ENCODE measurements at regions not wholly inside any gene's neighbourhood (a gene's known extent, or its start where the extent isn't known, plus 50 kb on each side); places are given as distances from the start of the nearest gene placed in this dataset.
"Not testable (repeated sequence)": the region's sequence is repeated elsewhere in the genome, so short reads cannot be mapped to it uniquely, and the experiment has no call there.

DNA sequence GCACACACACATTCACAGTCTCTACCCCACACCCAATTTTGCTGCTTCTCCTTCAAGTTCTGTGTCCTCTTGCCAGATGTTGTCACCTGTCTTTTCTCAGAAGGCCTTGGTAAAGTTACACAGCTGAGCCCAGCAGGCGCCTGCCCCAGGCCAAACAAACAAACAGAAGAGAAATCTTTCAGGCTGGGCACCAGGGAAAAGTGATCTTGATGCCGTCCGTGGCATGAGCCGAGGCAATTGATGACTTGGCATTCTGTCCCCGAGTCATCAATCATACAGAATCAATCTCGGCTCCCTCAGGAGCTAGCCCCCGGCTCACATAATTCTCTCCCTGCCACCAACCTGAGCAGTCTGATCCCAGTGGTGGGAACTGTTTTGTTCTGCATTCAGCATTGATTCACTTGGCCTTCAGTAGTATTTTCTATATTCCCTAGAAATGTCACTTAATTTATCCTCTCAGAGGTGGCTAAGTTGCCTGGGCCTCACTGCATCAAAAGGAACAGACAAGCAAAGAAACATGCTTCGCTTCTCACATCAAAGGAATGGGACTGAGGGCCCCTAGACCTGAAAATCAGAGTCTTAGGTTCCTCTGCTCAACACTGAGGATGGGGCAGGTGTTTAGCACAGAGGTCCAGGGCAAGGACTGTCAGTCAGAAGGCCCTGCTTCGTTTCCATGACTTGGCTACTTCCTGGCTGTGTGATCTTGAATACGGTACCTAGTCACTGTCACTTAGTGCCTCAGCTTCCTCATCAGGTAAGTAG lies 278.8 kb upstream of the CELF4 start:
- ATAC-seq: no peak
- H3K4me3 ChIP-seq: no peak overlapping the region
- intact Hi-C loops (cut with DNase I): no loop called here
- 57 to 68% (median 61%) methylated on average over 10 of the region's 10 CpGs for WGBS, 4 donors
- no peaks in the 10 kb centered on the region for H3K36me3 ChIP-seq
- H3K9me3 ChIP-seq: no peaks in the 10 kb centered on the region
- TF ChIP-seq POLR2A (IDR thresholded peaks at IDR 0.05): no peak
- TF ChIP-seq, protein P1, sequence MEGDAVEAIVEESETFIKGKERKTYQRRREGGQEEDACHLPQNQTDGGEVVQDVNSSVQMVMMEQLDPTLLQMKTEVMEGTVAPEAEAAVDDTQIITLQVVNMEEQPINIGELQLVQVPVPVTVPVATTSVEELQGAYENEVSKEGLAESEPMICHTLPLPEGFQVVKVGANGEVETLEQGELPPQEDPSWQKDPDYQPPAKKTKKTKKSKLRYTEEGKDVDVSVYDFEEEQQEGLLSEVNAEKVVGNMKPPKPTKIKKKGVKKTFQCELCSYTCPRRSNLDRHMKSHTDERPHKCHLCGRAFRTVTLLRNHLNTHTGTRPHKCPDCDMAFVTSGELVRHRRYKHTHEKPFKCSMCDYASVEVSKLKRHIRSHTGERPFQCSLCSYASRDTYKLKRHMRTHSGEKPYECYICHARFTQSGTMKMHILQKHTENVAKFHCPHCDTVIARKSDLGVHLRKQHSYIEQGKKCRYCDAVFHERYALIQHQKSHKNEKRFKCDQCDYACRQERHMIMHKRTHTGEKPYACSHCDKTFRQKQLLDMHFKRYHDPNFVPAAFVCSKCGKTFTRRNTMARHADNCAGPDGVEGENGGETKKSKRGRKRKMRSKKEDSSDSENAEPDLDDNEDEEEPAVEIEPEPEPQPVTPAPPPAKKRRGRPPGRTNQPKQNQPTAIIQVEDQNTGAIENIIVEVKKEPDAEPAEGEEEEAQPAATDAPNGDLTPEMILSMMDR (IDR thresholded peaks at IDR 0.05): no peak
- H3K27me3 ChIP-seq: no peaks in the 10 kb centered on the region
- H3K4me1 ChIP-seq: no peaks in the 10 kb centered on the region
- DNase-seq: no peak
- no peak overlapping the region for H3K27ac ChIP-seq

DNA sequence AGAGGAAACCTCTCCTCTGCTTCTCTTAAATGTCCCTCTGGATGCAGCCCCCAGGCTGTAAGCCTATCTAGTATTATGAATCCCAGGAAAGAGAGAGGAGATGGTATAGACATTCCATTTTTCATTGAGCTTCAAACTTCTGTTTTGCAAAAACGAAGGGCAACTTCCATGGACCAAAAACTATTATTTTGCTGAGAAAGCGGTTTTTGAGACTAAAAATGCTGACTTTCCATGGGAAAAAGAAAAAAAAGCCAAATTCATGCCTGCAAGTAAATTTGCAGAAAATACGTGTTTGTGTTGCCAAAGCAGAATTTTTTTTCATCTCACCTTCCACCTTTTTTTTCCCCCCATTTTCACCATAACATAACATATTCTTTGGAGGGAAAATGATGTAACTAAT lies 272.5 kb upstream of the CELF4 start:
- 77 to 80% (median 78%) methylated on average over 3 of the region's 3 CpGs for WGBS, 4 donors
- H3K4me3 ChIP-seq: no peak overlapping the region
- DNase-seq: no peak
- intact Hi-C loops (cut with DNase I): no loop called here
- H3K27me3 ChIP-seq: no peaks in the 10 kb centered on the region
- H3K4me1 ChIP-seq: no peaks in the 10 kb centered on the region
- TF ChIP-seq, protein P1 (IDR thresholded peaks at IDR 0.05): no peak
- TF ChIP-seq POLR2A (IDR thresholded peaks at IDR 0.05): no peak
- peaks cover 0 to 3% (median 0%) of the 10 kb centered on the region in 12 donors for H3K9me3 ChIP-seq
- H3K36me3 ChIP-seq: no peaks in the 10 kb centered on the region
- H3K27ac ChIP-seq: no peak overlapping the region
- ATAC-seq: no peak

DNA sequence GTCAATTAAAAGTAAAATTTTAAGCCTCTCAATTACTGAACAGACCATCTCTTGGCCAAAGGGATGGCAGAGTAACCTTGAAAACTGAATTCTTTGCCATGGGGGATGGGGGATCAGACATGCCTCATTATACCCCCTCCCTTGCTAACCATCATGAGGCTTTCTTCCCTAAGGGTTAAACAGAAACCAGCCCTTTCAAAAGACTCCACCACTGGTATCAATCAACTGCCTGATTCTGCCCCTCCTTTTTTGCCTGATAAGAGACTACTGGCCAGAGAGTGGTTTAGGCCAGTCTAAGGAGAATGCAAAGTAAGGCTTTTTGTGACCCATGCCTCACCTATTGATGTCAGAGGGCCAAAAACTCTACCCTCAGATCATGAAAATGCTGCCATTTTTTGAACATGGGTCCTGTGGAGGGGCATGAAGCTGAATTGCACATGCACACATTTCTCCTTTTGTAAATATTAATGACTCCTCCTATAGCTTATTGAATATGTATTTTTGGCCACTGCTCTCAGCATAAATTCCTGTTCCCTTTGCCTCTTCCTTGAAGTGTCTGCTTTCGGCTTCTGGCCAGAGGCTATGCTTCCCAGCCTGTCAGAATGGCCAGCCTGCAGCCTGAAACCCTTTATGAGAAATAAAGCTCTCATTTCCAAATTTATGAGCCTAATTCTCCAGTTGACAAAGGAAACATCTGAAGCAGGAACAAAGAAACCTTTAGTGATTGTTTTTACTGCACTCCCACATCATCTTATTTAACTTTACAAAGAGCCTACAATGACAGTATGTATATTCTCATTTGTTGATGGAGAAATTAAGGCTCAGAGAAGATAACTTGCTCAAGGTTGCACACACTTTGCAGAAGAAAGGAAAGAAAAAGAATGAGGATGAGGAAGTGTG lies 270.7 kb upstream of the CELF4 start:
- ATAC-seq (no peak), DNase-seq (no peak)
- WGBS, 4 donors: 66 to 84% (median 72%) methylated on average over 1 of the region's 1 CpG
- no peak overlapping the region for H3K4me3 ChIP-seq
- intact Hi-C loops (cut with DNase I): no loop called here
- no peaks in the 10 kb centered on the region for H3K27me3 ChIP-seq
- H3K36me3 ChIP-seq: no peaks in the 10 kb centered on the region
- TF ChIP-seq, protein P1 (IDR thresholded peaks at IDR 0.05): no peak
- TF ChIP-seq POLR2A (IDR thresholded peaks at IDR 0.05): no peak
- H3K27ac ChIP-seq: no peak overlapping the region
- H3K9me3 ChIP-seq: peaks cover 0 to 14% (median 1%) of the 10 kb centered on the region in 12 donors
- no peaks in the 10 kb centered on the region for H3K4me1 ChIP-seq

DNA sequence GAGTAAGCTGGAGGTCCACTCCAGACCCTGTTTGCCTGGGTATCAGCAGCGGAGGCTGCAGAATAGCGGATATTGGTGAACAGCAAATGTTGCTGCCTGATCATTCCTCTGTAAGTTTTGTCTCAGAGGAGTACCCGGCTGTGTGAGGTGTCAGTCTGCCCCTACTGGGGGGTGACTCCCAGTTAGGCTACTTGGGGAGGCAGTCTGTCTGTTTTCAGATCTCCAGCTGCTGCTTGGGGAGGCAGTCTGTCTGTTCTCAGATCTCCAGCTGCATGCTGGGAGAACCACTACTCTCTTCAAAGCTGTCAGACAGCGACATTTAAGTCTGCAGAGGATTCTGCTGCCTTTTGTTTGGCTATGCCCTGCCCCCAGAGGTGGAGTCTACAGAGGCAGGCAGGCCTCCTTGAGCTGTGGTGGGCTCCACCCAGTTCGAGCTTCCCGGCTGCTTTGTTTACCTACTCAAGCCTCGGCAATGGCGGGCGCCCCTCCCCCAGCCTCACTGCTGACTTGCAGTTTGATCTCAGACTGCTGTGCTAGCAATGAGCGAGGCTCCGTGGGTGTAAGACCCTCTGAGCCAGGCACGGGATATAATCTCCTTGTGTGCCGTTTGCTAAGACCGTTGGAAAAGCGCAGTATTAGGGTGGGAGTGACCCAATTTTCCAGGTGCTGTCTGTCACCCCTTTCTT lies 266.6 kb upstream of the CELF4 start:
- H3K27me3 ChIP-seq; H3K4me1 ChIP-seq; H3K36me3 ChIP-seq; ATAC-seq; intact Hi-C loops (cut with DNase I); H3K4me3 ChIP-seq; DNase-seq; H3K27ac ChIP-seq: not testable (repeated sequence)
- peaks cover 0 to 16% (median 1%) of the 10 kb centered on the region in 12 donors for H3K9me3 ChIP-seq
- WGBS, 4 donors: 87 to 94% (median 89%) methylated on average over 12 to 15 of the region's 15 CpGs
